ENCODE measurements at regions not wholly inside any gene's neighbourhood (a gene's known extent, or its start where the extent isn't known, plus 50 kb on each side); places are given as distances from the start of the nearest gene placed in this dataset.

GRCh38 chr9:7601739-7602138 is 197.8 kb downstream of the DMAC1 start:
- no peak overlapping the region for H3K4me3 ChIP-seq (ENCODE audit: low read depth, low read length)
- DNase-seq (ENCODE audit: low read depth) (no peak), FAIRE-seq (no peak)
- no peak for TF ChIP-seq CTCF (IDR thresholded peaks at IDR 0.05; ENCODE audit: insufficient read depth, low read length, severe bottlenecking)
- H3K36me3 ChIP-seq (ENCODE audit: control insufficient read depth, insufficient read depth, low read length), result no peaks in the 10 kb centered on the region
- H3K27me3 ChIP-seq (ENCODE audit: control insufficient read depth, insufficient read depth, low read length), result no peaks in the 10 kb centered on the region

- no peak for TF ChIP-seq CTCF (IDR thresholded peaks at IDR 0.05; ENCODE audit: insufficient read depth, low read length, severe bottlenecking)
- DNase-seq (ENCODE audit: low read depth), result no peak
- no peak for FAIRE-seq
- Histone ChIP-seq H3K36me3 (ENCODE audit: control insufficient read depth, insufficient read depth, low read length) (no peaks in the 10 kb centered on the region), H3K27me3 (ENCODE audit: control insufficient read depth, insufficient read depth, low read length) (no peaks in the 10 kb centered on the region), H3K4me3 (ENCODE audit: low read depth, low read length) (no peak overlapping the region)
These were observed 201.9 kb downstream of the DMAC1 start for GRCh38 chr9:7597716-7598115.

GRCh38 chr9:7592321-7593316 is 207.0 kb downstream of the DMAC1 start:
- TF ChIP-seq CTCF (IDR thresholded peaks at IDR 0.05; ENCODE audit: insufficient read depth, low read length, severe bottlenecking), result peak; percentile 29
- H3K27me3 ChIP-seq (ENCODE audit: control insufficient read depth, insufficient read depth, low read length), result no peaks in the 10 kb centered on the region
- FAIRE-seq, result no peak

GRCh38 chr9:7591501-7591900 is 208.1 kb downstream of the DMAC1 start:
- FAIRE-seq (no peak), DNase-seq (ENCODE audit: low read depth) (no peak)
- TF ChIP-seq CTCF (IDR thresholded peaks at IDR 0.05; ENCODE audit: insufficient read depth, low read length, severe bottlenecking), result no peak
- Histone ChIP-seq H3K27me3 (ENCODE audit: control insufficient read depth, insufficient read depth, low read length) (no peaks in the 10 kb centered on the region), H3K36me3 (ENCODE audit: control insufficient read depth, insufficient read depth, low read length) (no peaks in the 10 kb centered on the region), H3K4me3 (ENCODE audit: low read depth, low read length) (no peak overlapping the region)

More at GRCh38 chr9:7592321-7593316, 207.0 kb downstream of the DMAC1 start:
- Histone ChIP-seq H3K4me3 (ENCODE audit: low read depth, low read length) (no peak overlapping the region), H3K36me3 (ENCODE audit: control insufficient read depth, insufficient read depth, low read length) (no peaks in the 10 kb centered on the region)
- DNase-seq (ENCODE audit: low read depth), result peak; percentile 8

GRCh38 chr9:7580568-7580967 is 219.0 kb downstream of the DMAC1 start:
- no peaks in the 10 kb centered on the region for H3K36me3 ChIP-seq (ENCODE audit: control insufficient read depth, insufficient read depth, low read length)
- no peak for TF ChIP-seq CTCF (IDR thresholded peaks at IDR 0.05; ENCODE audit: insufficient read depth, low read length, severe bottlenecking)
- H3K27me3 ChIP-seq (ENCODE audit: control insufficient read depth, insufficient read depth, low read length), result no peaks in the 10 kb centered on the region
- no peak overlapping the region for H3K4me3 ChIP-seq (ENCODE audit: low read depth, low read length)
- FAIRE-seq (no peak), DNase-seq (ENCODE audit: low read depth) (no peak)
